Thoracic aorta (tissue), 2 donors: ENCODE measurements at regions not wholly inside any gene's neighbourhood (a gene's known extent, or its start where the extent isn't known, plus 50 kb on each side); places are given as distances from the start of the nearest gene placed in this dataset.
A peak's percentile ranks its signal among the peaks of the same experiment; 100 is the strongest.

ENCODE experiments used
- ATAC-seq: fragments of 150-250 bp; one replicate; pipeline ENCODE4 v1.8.0; 2017; ENCODE audit warnings: low read depth; ENCODE audit not compliant: insufficient number of reproducible peaks, low FRiP score
- DNase-seq: peaks from one replicate; pipeline ENCODE4 v3.0.0-alpha.2; 2020; ENCODE audit warnings: low spot score
- H3K27ac ChIP-seq, 2 donors: fragments of 200-600 bp; sonication (generic); 1 replicate in 1 of 2; 2 replicates in 1 of 2; pipeline ENCODE4 v1.5.1; 2016; ENCODE audit warnings: mild to moderate bottlenecking in 2 of 2, moderate library complexity in 2 of 2
- H3K27me3 ChIP-seq: fragments of 200-600 bp; sonication (generic); replicated peaks from 2 replicates; pipeline ENCODE4 v1.6.0; 2016; ENCODE audit warnings: mild to moderate bottlenecking; ENCODE audit not compliant: insufficient read depth
- H3K36me3 ChIP-seq: fragments of 200-600 bp; sonication (generic); one replicate; pipeline ENCODE4 v1.5.1; 2016
- H3K4me1 ChIP-seq, 2 donors: fragments of 200-600 bp; sonication (generic); 1 replicate in 1 of 2; 2 replicates in 1 of 2; pipeline versions ENCODE4 v1.5.1 to v1.6.0; 2016; ENCODE audit warnings: low read depth in 2 of 2, mild to moderate bottlenecking in 1 of 2; ENCODE audit not compliant: control insufficient read depth in 1 of 2
- H3K4me3 ChIP-seq: fragments of 200-600 bp; sonication (generic); 2 replicates; pipeline ENCODE4 v1.5.1; 2016; ENCODE audit warnings: mild to moderate bottlenecking
- H3K9me3 ChIP-seq: fragments of 200-600 bp; sonication (generic); 2 replicates; pipeline ENCODE4 v1.5.1; 2016
- CTCF ChIP-seq: fragments of 200-600 bp; sonication (generic); IDR thresholded peaks from one replicate; pipeline ENCODE4 v1.5.1; 2019; ENCODE audit warnings: antibody characterized with exemption

DNA sequence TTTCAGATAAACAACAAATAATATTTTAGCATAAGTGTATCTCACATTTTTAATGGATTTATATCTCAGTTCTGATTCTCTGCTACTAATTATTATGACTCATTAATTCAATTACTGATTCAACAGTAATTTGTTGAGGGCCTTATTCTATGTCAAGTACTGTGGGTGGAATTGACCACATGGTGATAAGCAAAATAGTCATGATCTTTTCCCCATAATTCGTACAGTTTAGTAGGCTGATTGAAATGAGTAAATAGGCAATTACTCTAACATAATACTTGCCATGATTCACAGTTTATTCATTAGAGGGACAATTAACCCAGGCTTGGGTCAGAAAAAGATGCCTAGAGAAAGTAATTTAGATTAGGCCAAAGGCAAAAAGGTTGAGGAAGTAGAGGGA is 60.9 kb upstream of the SLC4A7 start:
- ATAC-seq (no peak), DNase-seq (no peak)
- TF ChIP-seq CTCF: no peak
- Histone ChIP-seq H3K27me3 (no peaks in the 10 kb centered on the region), H3K4me3 (no peak overlapping the region), H3K27ac (no peak overlapping the region), H3K9me3 (no peaks in the 10 kb centered on the region), H3K36me3 (no peaks in the 10 kb centered on the region), H3K4me1 (peaks cover 12 to 19% of the 10 kb centered on the region in 2 donors)

DNA sequence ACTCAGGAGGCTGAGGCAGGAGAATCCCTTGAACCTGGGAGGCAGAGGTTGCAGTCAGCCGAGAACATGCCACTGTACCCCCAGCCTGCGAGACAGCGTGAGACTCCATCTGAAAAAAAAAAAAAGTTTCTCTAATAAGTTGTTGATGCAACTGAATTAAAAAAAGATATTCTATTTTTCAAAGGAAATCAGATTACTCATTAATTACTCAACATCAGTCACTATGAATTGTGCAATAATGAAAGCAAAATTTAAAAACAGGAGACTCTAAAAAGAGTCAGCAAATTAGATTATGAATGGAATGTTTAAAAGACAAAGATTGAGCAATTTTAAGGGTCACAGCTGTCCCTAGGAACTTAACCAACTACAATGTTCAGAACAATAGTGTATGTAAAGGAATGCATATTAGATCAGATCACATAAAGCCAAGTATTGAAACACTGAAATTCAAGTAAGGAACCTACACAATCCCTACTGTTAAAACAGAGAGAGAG is 60.2 kb upstream of the SLC4A7 start:
- DNase-seq: no peak
- peak; percentile 64 for ATAC-seq
- Histone ChIP-seq H3K4me1 (peaks cover 12 to 19% of the 10 kb centered on the region in 2 donors), H3K36me3 (no peaks in the 10 kb centered on the region), H3K4me3 (no peak overlapping the region), H3K27ac (no peak overlapping the region), H3K27me3 (no peaks in the 10 kb centered on the region), H3K9me3 (no peaks in the 10 kb centered on the region)
- no peak for TF ChIP-seq CTCF

- Histone ChIP-seq H3K9me3 (no peaks in the 10 kb centered on the region), H3K27me3 (no peaks in the 10 kb centered on the region), H3K36me3 (no peaks in the 10 kb centered on the region), H3K27ac (peak overlapping the region in 1 of 2 donors; percentile 7), H3K4me1 (peaks cover 12 to 19% of the 10 kb centered on the region in 2 donors), H3K4me3 (no peak overlapping the region)
- TF ChIP-seq CTCF: no peak
- ATAC-seq (no peak), DNase-seq (no peak)
These were observed 58.3 kb upstream of the SLC4A7 start for GRCh38 chr3:27542476-27542875.

DNA sequence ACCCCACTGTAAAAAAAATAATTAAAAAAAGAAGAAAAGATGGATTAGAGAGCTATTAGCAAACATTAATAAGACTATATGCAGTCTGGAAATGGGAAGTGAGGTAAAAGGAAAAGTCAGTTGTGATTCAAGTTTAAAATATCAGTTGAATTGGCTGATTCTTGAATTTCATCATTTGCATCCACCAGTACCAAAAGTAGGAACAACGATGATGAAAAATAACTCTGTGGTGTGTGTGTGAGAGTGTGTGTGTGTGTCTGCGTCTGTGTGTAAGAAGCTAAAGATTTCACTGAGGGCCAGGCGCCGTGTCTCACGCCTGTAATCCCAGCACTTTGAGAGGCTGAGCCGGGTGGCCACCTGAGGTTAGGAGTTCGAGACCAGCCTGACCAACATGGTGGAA is 56.0 kb upstream of the SLC4A7 start:
- no peaks in the 10 kb centered on the region for H3K9me3 ChIP-seq
- ATAC-seq (no peak), DNase-seq (no peak)
- no peak overlapping the region for H3K27ac ChIP-seq
- no peaks in the 10 kb centered on the region for H3K36me3 ChIP-seq
- no peaks in the 10 kb centered on the region for H3K27me3 ChIP-seq
- no peak overlapping the region for H3K4me3 ChIP-seq
- no peak for TF ChIP-seq CTCF
- peaks cover 17 to 37% of the 10 kb centered on the region in 2 donors for H3K4me1 ChIP-seq

DNA sequence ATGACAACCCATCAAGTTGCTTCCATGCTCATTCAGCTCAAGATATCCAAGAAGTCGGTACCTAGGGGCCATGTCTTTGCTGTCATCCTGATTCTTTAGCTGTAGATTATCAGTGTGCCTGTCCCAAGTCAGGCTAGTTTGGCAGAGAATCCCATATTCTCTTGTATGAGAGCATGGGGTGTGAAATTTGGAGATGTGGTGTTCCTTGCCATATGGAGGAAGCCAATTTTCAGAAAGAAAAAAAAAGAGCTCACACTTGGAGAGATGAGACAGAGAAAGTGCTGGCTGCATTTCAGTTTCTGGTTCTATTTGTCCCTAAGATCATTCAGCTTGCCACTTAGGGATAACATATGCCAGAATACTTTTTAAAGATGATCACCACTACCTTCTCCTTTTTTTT is 52.3 kb upstream of the SLC4A7 start:
- DNase-seq: no peak
- Histone ChIP-seq H3K27me3 (no peaks in the 10 kb centered on the region), H3K4me3 (no peak overlapping the region), H3K4me1 (peaks cover 18 to 42% of the 10 kb centered on the region in 2 donors), H3K36me3 (no peaks in the 10 kb centered on the region), H3K9me3 (no peaks in the 10 kb centered on the region), H3K27ac (peak overlapping the region; percentile 73 to 92)
- TF ChIP-seq CTCF: no peak
- ATAC-seq: no peak
